ENCODE measurements at regions not wholly inside any gene's neighbourhood (a gene's known extent, or its start where the extent isn't known, plus 50 kb on each side); places are given as distances from the start of the nearest gene placed in this dataset.

- Histone ChIP-seq H3K36me3 (ENCODE audit: control insufficient read depth, insufficient read depth, low read length) (no peaks in the 10 kb centered on the region), H3K27me3 (replicated peaks; ENCODE audit: control insufficient read depth, insufficient read depth, low read length, poor library complexity, severe bottlenecking) (no peaks in the 10 kb centered on the region), H3K27ac (ENCODE audit: insufficient read depth, low read length, poor library complexity, severe bottlenecking) (no peak overlapping the region), H3K9me3 (ENCODE audit: control insufficient read depth, low read length) (no peaks in the 10 kb centered on the region), H3K4me1 (ENCODE audit: control insufficient read depth, insufficient read depth, low read length, poor library complexity, severe bottlenecking) (no peaks in the 10 kb centered on the region), H3K4me3 (ENCODE audit: insufficient read depth, low read depth, low read length, poor library complexity, severe bottlenecking) (no peak overlapping the region)
- DNase-seq, result no peak
Measured at GRCh38 chr4:14384824-14385223, 617.5 kb upstream of the CPEB2 start.

GRCh38 chr4:14386196-14386595 lies 616.1 kb upstream of the CPEB2 start:
- H3K27ac ChIP-seq (ENCODE audit: insufficient read depth, low read length, poor library complexity, severe bottlenecking), result no peak overlapping the region
- H3K36me3 ChIP-seq (ENCODE audit: control insufficient read depth, insufficient read depth, low read length), result no peaks in the 10 kb centered on the region
- no peak overlapping the region for H3K4me3 ChIP-seq (ENCODE audit: insufficient read depth, low read depth, low read length, poor library complexity, severe bottlenecking)
- no peaks in the 10 kb centered on the region for H3K27me3 ChIP-seq (replicated peaks; ENCODE audit: control insufficient read depth, insufficient read depth, low read length, poor library complexity, severe bottlenecking)
- DNase-seq, result no peak
- H3K9me3 ChIP-seq (ENCODE audit: control insufficient read depth, low read length), result no peaks in the 10 kb centered on the region
- no peaks in the 10 kb centered on the region for H3K4me1 ChIP-seq (ENCODE audit: control insufficient read depth, insufficient read depth, low read length, poor library complexity, severe bottlenecking)

- Histone ChIP-seq H3K4me1 (ENCODE audit: control insufficient read depth, insufficient read depth, low read length, poor library complexity, severe bottlenecking) (no peaks in the 10 kb centered on the region), H3K9me3 (ENCODE audit: control insufficient read depth, low read length) (no peaks in the 10 kb centered on the region), H3K4me3 (ENCODE audit: insufficient read depth, low read depth, low read length, poor library complexity, severe bottlenecking) (no peak overlapping the region), H3K27ac (ENCODE audit: insufficient read depth, low read length, poor library complexity, severe bottlenecking) (no peak overlapping the region), H3K36me3 (ENCODE audit: control insufficient read depth, insufficient read depth, low read length) (no peaks in the 10 kb centered on the region), H3K27me3 (replicated peaks; ENCODE audit: control insufficient read depth, insufficient read depth, low read length, poor library complexity, severe bottlenecking) (no peaks in the 10 kb centered on the region)
- DNase-seq, result no peak
Measured at GRCh38 chr4:14387647-14388046, 614.6 kb upstream of the CPEB2 start.

- Histone ChIP-seq H3K27ac (ENCODE audit: insufficient read depth, low read length, poor library complexity, severe bottlenecking) (no peak overlapping the region), H3K4me1 (ENCODE audit: control insufficient read depth, insufficient read depth, low read length, poor library complexity, severe bottlenecking) (no peaks in the 10 kb centered on the region), H3K9me3 (ENCODE audit: control insufficient read depth, low read length) (no peaks in the 10 kb centered on the region), H3K27me3 (replicated peaks; ENCODE audit: control insufficient read depth, insufficient read depth, low read length, poor library complexity, severe bottlenecking) (no peaks in the 10 kb centered on the region), H3K4me3 (ENCODE audit: insufficient read depth, low read depth, low read length, poor library complexity, severe bottlenecking) (no peak overlapping the region), H3K36me3 (ENCODE audit: control insufficient read depth, insufficient read depth, low read length) (no peaks in the 10 kb centered on the region)
- no peak for DNase-seq
Measured at GRCh38 chr4:14392378-14392777, 609.9 kb upstream of the CPEB2 start.

- H3K9me3 ChIP-seq (ENCODE audit: control insufficient read depth, low read length), result no peaks in the 10 kb centered on the region
- no peak overlapping the region for H3K27ac ChIP-seq (ENCODE audit: insufficient read depth, low read length, poor library complexity, severe bottlenecking)
- no peaks in the 10 kb centered on the region for H3K27me3 ChIP-seq (replicated peaks; ENCODE audit: control insufficient read depth, insufficient read depth, low read length, poor library complexity, severe bottlenecking)
- H3K4me1 ChIP-seq (ENCODE audit: control insufficient read depth, insufficient read depth, low read length, poor library complexity, severe bottlenecking), result no peaks in the 10 kb centered on the region
- H3K4me3 ChIP-seq (ENCODE audit: insufficient read depth, low read depth, low read length, poor library complexity, severe bottlenecking), result no peak overlapping the region
- H3K36me3 ChIP-seq (ENCODE audit: control insufficient read depth, insufficient read depth, low read length), result no peaks in the 10 kb centered on the region
- DNase-seq, result no peak
Measured at GRCh38 chr4:14396183-14396582, 606.1 kb upstream of the CPEB2 start.

- no peaks in the 10 kb centered on the region for H3K9me3 ChIP-seq (ENCODE audit: control insufficient read depth, low read length)
- no peak overlapping the region for H3K4me3 ChIP-seq (ENCODE audit: insufficient read depth, low read depth, low read length, poor library complexity, severe bottlenecking)
- no peaks in the 10 kb centered on the region for H3K27me3 ChIP-seq (replicated peaks; ENCODE audit: control insufficient read depth, insufficient read depth, low read length, poor library complexity, severe bottlenecking)
- no peaks in the 10 kb centered on the region for H3K4me1 ChIP-seq (ENCODE audit: control insufficient read depth, insufficient read depth, low read length, poor library complexity, severe bottlenecking)
- no peak overlapping the region for H3K27ac ChIP-seq (ENCODE audit: insufficient read depth, low read length, poor library complexity, severe bottlenecking)
- no peak for DNase-seq
- H3K36me3 ChIP-seq (ENCODE audit: control insufficient read depth, insufficient read depth, low read length), result no peaks in the 10 kb centered on the region
Measured at GRCh38 chr4:14399848-14400247, 602.4 kb upstream of the CPEB2 start.

- H3K4me1 ChIP-seq (ENCODE audit: control insufficient read depth, insufficient read depth, low read length, poor library complexity, severe bottlenecking), result no peaks in the 10 kb centered on the region
- no peak overlapping the region for H3K27ac ChIP-seq (ENCODE audit: insufficient read depth, low read length, poor library complexity, severe bottlenecking)
- no peaks in the 10 kb centered on the region for H3K27me3 ChIP-seq (replicated peaks; ENCODE audit: control insufficient read depth, insufficient read depth, low read length, poor library complexity, severe bottlenecking)
- no peak overlapping the region for H3K4me3 ChIP-seq (ENCODE audit: insufficient read depth, low read depth, low read length, poor library complexity, severe bottlenecking)
- no peaks in the 10 kb centered on the region for H3K9me3 ChIP-seq (ENCODE audit: control insufficient read depth, low read length)
- DNase-seq, result no peak
- H3K36me3 ChIP-seq (ENCODE audit: control insufficient read depth, insufficient read depth, low read length), result no peaks in the 10 kb centered on the region
Measured at GRCh38 chr4:14400307-14400706, 602.0 kb upstream of the CPEB2 start.

GRCh38 chr4:14403132-14403531 lies 599.1 kb upstream of the CPEB2 start:
- Histone ChIP-seq H3K9me3 (ENCODE audit: control insufficient read depth, low read length) (no peaks in the 10 kb centered on the region), H3K4me3 (ENCODE audit: insufficient read depth, low read depth, low read length, poor library complexity, severe bottlenecking) (no peak overlapping the region), H3K4me1 (ENCODE audit: control insufficient read depth, insufficient read depth, low read length, poor library complexity, severe bottlenecking) (no peaks in the 10 kb centered on the region), H3K27ac (ENCODE audit: insufficient read depth, low read length, poor library complexity, severe bottlenecking) (no peak overlapping the region), H3K36me3 (ENCODE audit: control insufficient read depth, insufficient read depth, low read length) (no peaks in the 10 kb centered on the region), H3K27me3 (replicated peaks; ENCODE audit: control insufficient read depth, insufficient read depth, low read length, poor library complexity, severe bottlenecking) (no peaks in the 10 kb centered on the region)
- no peak for DNase-seq

GRCh38 chr4:14404730-14405129 lies 597.6 kb upstream of the CPEB2 start:
- Histone ChIP-seq H3K36me3 (ENCODE audit: control insufficient read depth, insufficient read depth, low read length) (no peaks in the 10 kb centered on the region), H3K4me1 (ENCODE audit: control insufficient read depth, insufficient read depth, low read length, poor library complexity, severe bottlenecking) (no peaks in the 10 kb centered on the region), H3K27ac (ENCODE audit: insufficient read depth, low read length, poor library complexity, severe bottlenecking) (no peak overlapping the region), H3K4me3 (ENCODE audit: insufficient read depth, low read depth, low read length, poor library complexity, severe bottlenecking) (no peak overlapping the region), H3K9me3 (ENCODE audit: control insufficient read depth, low read length) (no peaks in the 10 kb centered on the region), H3K27me3 (replicated peaks; ENCODE audit: control insufficient read depth, insufficient read depth, low read length, poor library complexity, severe bottlenecking) (no peaks in the 10 kb centered on the region)
- no peak for DNase-seq

GRCh38 chr4:14410516-14410915 lies 591.8 kb upstream of the CPEB2 start:
- H3K4me1 ChIP-seq (ENCODE audit: control insufficient read depth, insufficient read depth, low read length, poor library complexity, severe bottlenecking), result no peaks in the 10 kb centered on the region
- no peak for DNase-seq
- no peak overlapping the region for H3K27ac ChIP-seq (ENCODE audit: insufficient read depth, low read length, poor library complexity, severe bottlenecking)
- no peak overlapping the region for H3K4me3 ChIP-seq (ENCODE audit: insufficient read depth, low read depth, low read length, poor library complexity, severe bottlenecking)
- H3K36me3 ChIP-seq (ENCODE audit: control insufficient read depth, insufficient read depth, low read length), result no peaks in the 10 kb centered on the region
- no peaks in the 10 kb centered on the region for H3K27me3 ChIP-seq (replicated peaks; ENCODE audit: control insufficient read depth, insufficient read depth, low read length, poor library complexity, severe bottlenecking)
- H3K9me3 ChIP-seq (ENCODE audit: control insufficient read depth, low read length), result no peaks in the 10 kb centered on the region

GRCh38 chr4:14415146-14415545 lies 587.1 kb upstream of the CPEB2 start:
- no peak for DNase-seq
- Histone ChIP-seq H3K4me1 (ENCODE audit: control insufficient read depth, insufficient read depth, low read length, poor library complexity, severe bottlenecking) (no peaks in the 10 kb centered on the region), H3K27me3 (replicated peaks; ENCODE audit: control insufficient read depth, insufficient read depth, low read length, poor library complexity, severe bottlenecking) (no peaks in the 10 kb centered on the region), H3K4me3 (ENCODE audit: insufficient read depth, low read depth, low read length, poor library complexity, severe bottlenecking) (no peak overlapping the region), H3K27ac (ENCODE audit: insufficient read depth, low read length, poor library complexity, severe bottlenecking) (no peak overlapping the region), H3K9me3 (ENCODE audit: control insufficient read depth, low read length) (no peaks in the 10 kb centered on the region), H3K36me3 (ENCODE audit: control insufficient read depth, insufficient read depth, low read length) (no peaks in the 10 kb centered on the region)
